MM.1S (cell line): ENCODE measurements at regions not wholly inside any gene's neighbourhood (a gene's known extent, or its start where the extent isn't known, plus 50 kb on each side); places are given as distances from the start of the nearest gene placed in this dataset.
"Not testable (repeated sequence)": the region's sequence is repeated elsewhere in the genome, so short reads cannot be mapped to it uniquely, and the experiment has no call there.

ENCODE experiments used
- DNase-seq: peaks from one replicate; pipeline ENCODE4 v3.0.0-alpha.2; 2015
- H2AFZ ChIP-seq: fragments of 300-600 bp; sonication (generic); 2 replicates; pipeline ENCODE4 v1.6.0; 2016; ENCODE audit warnings: antibody characterized with exemption, low read length
- H3F3A ChIP-seq: fragments of 300-600 bp; sonication (generic); 2 replicates; pipeline ENCODE4 v1.6.1; 2016; ENCODE audit warnings: mild to moderate bottlenecking, antibody characterized with exemption, low read length, moderate library complexity, mixed read lengths; ENCODE audit not compliant: insufficient read depth
- H3K27ac ChIP-seq: fragments of 300-600 bp; sonication (generic); 2 replicates; pipeline ENCODE4 v1.5.1; 2016; ENCODE audit warnings: mild to moderate bottlenecking, low read length
- H3K27me3 ChIP-seq: fragments of 300-600 bp; sonication (generic); replicated peaks from 2 replicates; pipeline ENCODE4 v1.6.0; 2016; ENCODE audit warnings: low read length; ENCODE audit not compliant: insufficient read depth
- H3K36me3 ChIP-seq: fragments of 300-600 bp; sonication (generic); replicated peaks from 2 replicates; pipeline ENCODE4 v1.6.1; 2016; ENCODE audit warnings: mild to moderate bottlenecking, low read length, mixed read lengths; ENCODE audit not compliant: insufficient read depth
- H3K4me1 ChIP-seq: fragments of 300-600 bp; sonication (generic); 2 replicates; pipeline ENCODE4 v1.6.1; 2016; ENCODE audit warnings: low read length, mixed read lengths
- H3K4me2 ChIP-seq: fragments of 300-600 bp; sonication (generic); 2 replicates; pipeline ENCODE4 v1.6.0; 2016; ENCODE audit warnings: low read depth, low read length
- H3K4me3 ChIP-seq: fragments of 300-600 bp; sonication (generic); 2 replicates; pipeline ENCODE4 v1.5.1; 2016; ENCODE audit warnings: low read length, mixed read lengths
- H3K79me2 ChIP-seq: fragments of 300-600 bp; sonication (generic); 2 replicates; pipeline ENCODE4 v1.6.1; 2016; ENCODE audit warnings: mixed run types, low read length, mixed read lengths
- H3K9ac ChIP-seq: fragments of 300-600 bp; sonication (generic); 2 replicates; pipeline ENCODE4 v1.6.1; 2016; ENCODE audit warnings: low read length, mixed read lengths
- H3K9me2 ChIP-seq: fragments of 300-600 bp; sonication (generic); replicated peaks from 2 replicates; pipeline ENCODE4 v1.6.1; 2016; ENCODE audit warnings: mild to moderate bottlenecking, low read length, mixed read lengths; ENCODE audit not compliant: insufficient read depth
- H3K9me3 ChIP-seq: fragments of 300-600 bp; sonication (generic); replicated peaks from 2 replicates; pipeline ENCODE4 v1.6.1; 2016; ENCODE audit warnings: mild to moderate bottlenecking, low read length, mixed read lengths; ENCODE audit not compliant: insufficient read depth
- H4K20me1 ChIP-seq: fragments of 300-600 bp; sonication (generic); 2 replicates; pipeline ENCODE4 v1.6.1; 2016; ENCODE audit warnings: mild to moderate bottlenecking, low read length, moderate library complexity, mixed read lengths; ENCODE audit not compliant: insufficient read depth
- EZH2 ChIP-seq: fragments of 300-600 bp; sonication (generic); optimal IDR thresholded peaks from 2 replicates; pipeline ENCODE3; 2017; ENCODE audit warnings: low read depth, mild to moderate bottlenecking, antibody characterized with exemption, low read length, mixed read lengths
- EZH2phosphoT487 ChIP-seq: fragments of 300-600 bp; sonication (generic); IDR thresholded peaks from 2 replicates; pipeline ENCODE4 v1.6.1; 2018; ENCODE audit warnings: antibody characterized with exemption, low read length
- TF ChIP-seq, protein P1 (sequence below): fragments of 300-600 bp; sonication (generic); IDR thresholded peaks from 2 replicates; pipeline ENCODE4 v1.5.1; 2016; ENCODE audit warnings: antibody characterized with exemption, low read length, mixed read lengths

DNA sequence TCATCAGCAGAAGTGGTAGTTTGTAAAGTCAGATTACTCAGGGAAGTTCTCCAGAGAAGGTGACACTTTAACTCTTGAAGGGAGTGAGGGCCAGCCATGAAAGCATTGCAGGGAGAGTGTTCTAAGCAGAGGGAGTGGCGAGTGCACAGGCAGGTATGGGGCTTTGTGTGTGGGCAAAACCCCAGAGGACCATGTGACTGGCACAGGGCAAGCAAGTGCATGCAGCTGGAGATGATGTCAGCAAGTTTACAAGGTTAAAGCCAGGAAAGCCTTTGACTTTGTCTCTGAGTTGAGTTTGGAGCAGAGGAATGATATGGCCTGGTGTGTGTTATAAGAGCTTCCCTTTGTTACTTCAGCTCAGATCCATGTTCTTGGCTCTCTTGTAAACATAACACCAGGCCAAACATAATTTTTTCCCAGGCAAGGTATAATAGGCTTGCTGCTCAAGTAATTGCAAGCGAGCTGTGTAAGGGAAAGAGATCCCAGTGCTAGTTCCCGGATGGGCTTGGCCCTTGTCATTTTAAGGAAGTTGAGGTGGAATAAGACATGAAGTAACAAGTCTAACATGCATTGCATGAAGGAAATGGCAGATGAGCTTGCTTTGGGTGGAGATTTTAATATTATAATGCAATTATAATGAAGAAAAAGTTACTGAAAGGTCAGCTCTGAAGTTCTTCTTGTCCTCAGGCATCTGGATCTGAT lies 341.1 kb upstream of the LRRC3B start:
- Histone ChIP-seq H2AFZ (no peak overlapping the region), H3K36me3 (no peaks in the 10 kb centered on the region)

GRCh38 chr3:26284503-26284902 lies 338.1 kb upstream of the LRRC3B start:
- H3K36me3 ChIP-seq, H4K20me1 ChIP-seq, H3F3A ChIP-seq, H3K4me1 ChIP-seq, H3K9me3 ChIP-seq, H3K4me2 ChIP-seq, H3K27ac ChIP-seq, DNase-seq, H3K9ac ChIP-seq, H3K79me2 ChIP-seq, H2AFZ ChIP-seq, H3K4me3 ChIP-seq, H3K9me2 ChIP-seq, H3K27me3 ChIP-seq: not testable (repeated sequence)

More for the DNA sequence above, 341.1 kb upstream of the LRRC3B start:
- Histone ChIP-seq H3K27ac (no peak overlapping the region), H4K20me1 (no peaks in the 10 kb centered on the region), H3K27me3 (no peaks in the 10 kb centered on the region), H3K9me2 (no peaks in the 10 kb centered on the region), H3K4me2 (no peak overlapping the region), H3K9ac (no peak overlapping the region), H3K9me3 (no peaks in the 10 kb centered on the region), H3F3A (no peaks in the 10 kb centered on the region), H3K4me3 (no peak overlapping the region), H3K4me1 (peaks cover 9% of the 10 kb centered on the region; the same call in 1 of the 2 replicates), H3K79me2 (no peaks in the 10 kb centered on the region)
- TF ChIP-seq EZH2phosphoT487 = no peak
- DNase-seq = peak; percentile 49

GRCh38 chr3:26291840-26292239 lies 330.7 kb upstream of the LRRC3B start:
- H3K27ac ChIP-seq = no peak overlapping the region
- H3K9ac ChIP-seq = no peak overlapping the region
- H3K36me3 ChIP-seq = no peaks in the 10 kb centered on the region
- TF ChIP-seq, protein P1, sequence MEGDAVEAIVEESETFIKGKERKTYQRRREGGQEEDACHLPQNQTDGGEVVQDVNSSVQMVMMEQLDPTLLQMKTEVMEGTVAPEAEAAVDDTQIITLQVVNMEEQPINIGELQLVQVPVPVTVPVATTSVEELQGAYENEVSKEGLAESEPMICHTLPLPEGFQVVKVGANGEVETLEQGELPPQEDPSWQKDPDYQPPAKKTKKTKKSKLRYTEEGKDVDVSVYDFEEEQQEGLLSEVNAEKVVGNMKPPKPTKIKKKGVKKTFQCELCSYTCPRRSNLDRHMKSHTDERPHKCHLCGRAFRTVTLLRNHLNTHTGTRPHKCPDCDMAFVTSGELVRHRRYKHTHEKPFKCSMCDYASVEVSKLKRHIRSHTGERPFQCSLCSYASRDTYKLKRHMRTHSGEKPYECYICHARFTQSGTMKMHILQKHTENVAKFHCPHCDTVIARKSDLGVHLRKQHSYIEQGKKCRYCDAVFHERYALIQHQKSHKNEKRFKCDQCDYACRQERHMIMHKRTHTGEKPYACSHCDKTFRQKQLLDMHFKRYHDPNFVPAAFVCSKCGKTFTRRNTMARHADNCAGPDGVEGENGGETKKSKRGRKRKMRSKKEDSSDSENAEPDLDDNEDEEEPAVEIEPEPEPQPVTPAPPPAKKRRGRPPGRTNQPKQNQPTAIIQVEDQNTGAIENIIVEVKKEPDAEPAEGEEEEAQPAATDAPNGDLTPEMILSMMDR = no peak
- no peak for TF ChIP-seq EZH2
- no peak for TF ChIP-seq EZH2phosphoT487
- no peak overlapping the region for H3K4me3 ChIP-seq
- 0 out of 2 replicates have a peak, but pooled peaks cover 4% of the 10 kb centered on the region for H3F3A ChIP-seq
- no peaks in the 10 kb centered on the region for H3K27me3 ChIP-seq
- no peaks in the 10 kb centered on the region for H3K9me3 ChIP-seq
- H3K4me1 ChIP-seq = 0 out of 2 replicates have a peak, but pooled peaks cover 8% of the 10 kb centered on the region
- H3K79me2 ChIP-seq = no peaks in the 10 kb centered on the region
- H3K9me2 ChIP-seq = no peaks in the 10 kb centered on the region
- no peak overlapping the region for H2AFZ ChIP-seq
- DNase-seq = no peak
- H4K20me1 ChIP-seq = no peaks in the 10 kb centered on the region
- no peak overlapping the region for H3K4me2 ChIP-seq

- H3K36me3 ChIP-seq = no peaks in the 10 kb centered on the region
- H3K9ac ChIP-seq = no peak overlapping the region
- 0 out of 2 replicates have a peak, but pooled peaks cover 8% of the 10 kb centered on the region for H3K4me1 ChIP-seq
- H3K27me3 ChIP-seq = no peaks in the 10 kb centered on the region
- H3F3A ChIP-seq = 0 out of 2 replicates have a peak, but pooled peaks cover 4% of the 10 kb centered on the region
- no peaks in the 10 kb centered on the region for H4K20me1 ChIP-seq
- no peak for DNase-seq
- H3K4me3 ChIP-seq = no peak overlapping the region
- H3K79me2 ChIP-seq = no peaks in the 10 kb centered on the region
- no peak overlapping the region for H3K27ac ChIP-seq
- TF ChIP-seq, protein P1 = no peak
- no peak for TF ChIP-seq EZH2
- no peak for TF ChIP-seq EZH2phosphoT487
- no peaks in the 10 kb centered on the region for H3K9me2 ChIP-seq
- no peak overlapping the region for H3K4me2 ChIP-seq
- no peaks in the 10 kb centered on the region for H3K9me3 ChIP-seq
- H2AFZ ChIP-seq = no peak overlapping the region
Observed at GRCh38 chr3:26292780-26293179, 329.8 kb upstream of the LRRC3B start.
